ENCODE measurements at regions not wholly inside any gene's neighbourhood (a gene's known extent, or its start where the extent isn't known, plus 50 kb on each side); places are given as distances from the start of the nearest gene placed in this dataset.

GRCh38 chr3:86711634-86712033, 279.3 kb downstream of the VGLL3 start:
- no peak for DNase-seq

- no peak for DNase-seq
Observed at GRCh38 chr3:86708893-86709292, 282.1 kb downstream of the VGLL3 start.

- peak; percentile 13 to 37 (median 35) for DNase-seq
Observed at GRCh38 chr3:86702381-86702958, 288.5 kb downstream of the VGLL3 start.

- no peak for DNase-seq
Observed at GRCh38 chr3:86695752-86696151, 295.2 kb downstream of the VGLL3 start.

GRCh38 chr3:86673991-86674390, 317.0 kb downstream of the VGLL3 start:
- DNase-seq, result no peak

GRCh38 chr3:86661817-86662216, 329.1 kb downstream of the VGLL3 start:
- DNase-seq, result no peak

GRCh38 chr3:86658876-86659275, 332.1 kb downstream of the VGLL3 start:
- DNase-seq, result no peak

GRCh38 chr3:86654806-86655460, 336.0 kb downstream of the VGLL3 start:
- DNase-seq, result no peak

- DNase-seq, result no peak
Observed at GRCh38 chr3:86653661-86654205, 337.2 kb downstream of the VGLL3 start.

GRCh38 chr3:86648087-86648486, 342.9 kb downstream of the VGLL3 start:
- DNase-seq, result no peak

GRCh38 chr3:86645756-86646155, 345.2 kb downstream of the VGLL3 start:
- no peak for DNase-seq

- no peak for DNase-seq
Observed at GRCh38 chr3:86634361-86634760, 356.6 kb downstream of the VGLL3 start.

GRCh38 chr3:86629511-86629910, 361.4 kb downstream of the VGLL3 start:
- no peak for DNase-seq

GRCh38 chr3:86624192-86624591, 366.8 kb downstream of the VGLL3 start:
- no peak for DNase-seq

- no peak for DNase-seq
Observed at GRCh38 chr3:86618706-86619105, 372.2 kb downstream of the VGLL3 start.

GRCh38 chr3:86605166-86605565, 385.8 kb downstream of the VGLL3 start:
- DNase-seq, result no peak

- no peak for DNase-seq
Observed at GRCh38 chr3:86595696-86596095, 395.3 kb downstream of the VGLL3 start.

- no peak for DNase-seq
Observed at GRCh38 chr3:86594838-86595237, 396.1 kb downstream of the VGLL3 start.

- no peak for DNase-seq
Observed at GRCh38 chr3:86578071-86578470, 412.9 kb downstream of the VGLL3 start.

GRCh38 chr3:86563400-86563970, 427.5 kb downstream of the VGLL3 start:
- peak; percentile 50 to 66 (median 55) for DNase-seq

GRCh38 chr3:86562090-86562489, 428.9 kb downstream of the VGLL3 start:
- DNase-seq, result no peak

GRCh38 chr3:86561215-86561614, 429.7 kb downstream of the VGLL3 start:
- DNase-seq, result no peak

GRCh38 chr3:86554383-86554782, 436.6 kb downstream of the VGLL3 start:
- no peak for DNase-seq

GRCh38 chr3:86547692-86548091, 443.3 kb downstream of the VGLL3 start:
- DNase-seq, result no peak
